GM18951 (cell line): ENCODE measurements at regions not wholly inside any gene's neighbourhood (a gene's known extent, or its start where the extent isn't known, plus 50 kb on each side); places are given as distances from the start of the nearest gene placed in this dataset.

Experiments
- POLR2A ChIP-seq: IDR thresholded peaks from 4 replicates; pipeline ENCODE4 v1.6.1; 2011; ENCODE audit warnings: mild to moderate bottlenecking; ENCODE audit not compliant: insufficient read length, insufficient read depth; ENCODE audit errors: extremely low read depth
- in situ Hi-C: fragments of 300-500 bp; cut with MboI; formaldehyde crosslinking; loops from one replicate; pipeline ENCODE4 v1.12.0; 2022; ENCODE audit warnings: low sequenced_read_pairs, mixed read lengths, inconsistent platforms; ENCODE audit not compliant: unreplicated experiment

DNA sequence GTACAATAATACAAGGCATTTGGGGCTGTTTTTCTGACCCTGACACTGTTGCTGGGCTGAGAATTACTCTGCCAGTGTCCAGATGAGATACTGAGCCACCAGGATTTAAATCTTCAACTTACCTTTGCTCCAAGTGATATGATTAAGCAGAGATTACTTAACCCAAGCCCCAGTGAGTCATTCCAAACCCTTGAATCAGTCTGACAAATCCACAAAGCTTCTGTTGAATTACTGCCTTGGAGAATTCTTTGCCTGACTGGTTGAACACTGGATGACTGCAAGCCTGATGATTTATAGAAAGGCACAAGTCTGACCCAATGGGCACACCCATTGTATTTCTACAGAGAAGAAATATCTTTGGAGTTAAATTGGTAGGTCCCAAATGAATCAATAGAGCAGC, 88.2 kb upstream of the TSC22D2 start:
- TF ChIP-seq POLR2A, result no peak
- in situ Hi-C loops, result no loop called here

DNA sequence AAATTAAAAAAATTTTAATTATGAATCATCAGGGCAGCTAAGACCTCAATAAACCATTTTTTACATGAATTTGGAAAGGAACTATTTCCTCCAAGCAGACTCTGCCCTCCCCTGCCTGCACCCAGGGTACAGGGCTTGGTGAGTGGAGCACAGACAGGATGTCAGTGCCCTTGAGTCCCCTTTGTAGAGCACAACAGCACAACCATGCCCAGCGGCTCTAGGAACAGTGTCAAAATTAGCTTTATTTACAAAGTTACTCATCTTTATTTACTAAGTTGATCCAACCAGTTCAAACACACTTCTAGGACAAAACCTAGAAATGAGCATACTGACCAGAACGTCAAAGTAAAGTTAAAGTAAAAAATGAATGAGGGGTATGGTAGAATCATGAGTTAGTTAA, 90.6 kb upstream of the TSC22D2 start:
- TF ChIP-seq POLR2A, result no peak
- in situ Hi-C loops, result no loop called here

DNA sequence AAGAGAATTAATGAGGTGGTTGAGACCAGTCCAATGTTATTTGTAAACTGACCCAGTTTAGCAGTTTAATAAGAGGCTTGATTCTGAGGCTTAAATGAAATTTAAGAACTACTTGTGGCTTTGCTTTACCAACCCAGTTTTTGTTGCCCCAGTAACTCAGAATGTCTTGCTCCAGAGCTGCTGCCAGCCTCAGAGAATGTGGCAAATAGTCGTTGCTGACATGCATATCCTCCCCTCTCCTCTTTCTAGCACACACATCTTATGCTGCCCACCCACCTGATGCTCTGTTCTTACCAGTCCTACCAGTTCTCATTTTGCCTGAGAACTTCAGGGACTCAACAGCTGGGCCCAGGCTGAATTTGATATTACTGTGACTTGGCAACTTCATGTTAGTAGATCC, 92.4 kb upstream of the TSC22D2 start:
- in situ Hi-C loops, result no loop called here

DNA sequence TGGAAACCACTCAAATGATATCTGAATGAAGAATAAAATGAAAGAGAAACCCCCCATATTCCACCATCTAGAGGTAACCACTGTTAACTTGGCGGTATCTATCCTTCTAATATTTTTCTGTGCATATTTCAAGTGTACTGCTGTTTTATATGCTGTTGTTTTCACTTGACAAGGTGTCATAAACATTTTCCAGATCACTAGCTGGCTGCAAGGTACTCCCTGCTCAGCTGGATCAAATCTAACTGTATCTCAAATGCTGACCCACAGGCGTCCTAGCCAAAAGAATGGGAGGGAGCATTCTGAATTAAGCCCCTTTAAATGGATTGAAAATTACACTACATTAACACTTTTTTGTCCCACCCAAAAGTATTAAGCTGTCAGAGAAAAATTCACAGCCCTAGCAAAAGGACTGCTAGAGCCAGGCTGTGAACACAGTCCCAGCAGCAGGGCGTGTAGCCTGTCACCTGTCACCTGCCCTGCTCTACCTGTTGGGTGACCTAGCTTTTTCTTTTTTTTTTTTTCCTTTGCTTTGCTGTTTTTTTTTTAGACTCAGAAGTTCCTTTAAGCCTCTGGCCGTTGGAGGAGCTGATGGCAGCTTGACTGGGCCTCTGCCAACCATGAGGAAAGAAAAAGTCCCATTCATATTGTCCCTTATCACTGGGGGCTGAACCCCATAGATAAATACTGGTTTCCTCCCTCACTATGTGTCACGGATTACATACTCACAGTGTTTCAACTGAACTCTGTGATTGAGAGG, 93.7 kb upstream of the TSC22D2 start:
- in situ Hi-C loops, result no loop called here
- no peak for TF ChIP-seq POLR2A

More for the DNA sequence above, 92.4 kb upstream of the TSC22D2 start:
- TF ChIP-seq POLR2A, result no peak

DNA sequence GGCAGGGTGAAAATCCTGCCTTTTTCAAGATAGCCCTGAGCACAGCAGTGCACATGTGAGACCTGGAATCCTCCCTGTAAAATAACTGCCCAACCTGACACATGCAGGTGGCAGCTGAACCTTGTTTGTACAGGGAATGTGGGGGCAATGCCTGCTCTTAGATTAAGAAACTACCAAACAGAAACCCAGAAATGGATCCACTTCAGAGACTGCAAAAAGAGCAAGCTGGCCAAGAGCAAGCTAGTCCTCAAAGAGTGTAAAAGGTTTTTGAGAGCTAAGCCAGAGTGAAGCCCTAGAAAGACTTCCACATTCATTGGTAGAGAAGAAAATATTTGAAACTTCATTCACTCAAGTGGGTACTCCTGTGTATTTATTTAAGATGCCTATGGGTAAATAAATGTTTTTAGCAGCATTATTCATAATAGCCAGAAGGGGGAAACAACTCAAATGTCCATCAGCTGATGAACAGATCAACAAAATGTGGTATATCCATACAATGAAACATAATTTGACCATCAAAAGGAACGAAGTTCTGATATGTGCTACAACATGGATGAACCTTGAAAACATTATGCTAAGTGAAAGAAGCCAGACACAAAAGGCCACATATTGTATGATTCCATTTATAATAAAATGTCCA, 96.0 kb upstream of the TSC22D2 start:
- TF ChIP-seq POLR2A, result no peak
- in situ Hi-C loops, result no loop called here

DNA sequence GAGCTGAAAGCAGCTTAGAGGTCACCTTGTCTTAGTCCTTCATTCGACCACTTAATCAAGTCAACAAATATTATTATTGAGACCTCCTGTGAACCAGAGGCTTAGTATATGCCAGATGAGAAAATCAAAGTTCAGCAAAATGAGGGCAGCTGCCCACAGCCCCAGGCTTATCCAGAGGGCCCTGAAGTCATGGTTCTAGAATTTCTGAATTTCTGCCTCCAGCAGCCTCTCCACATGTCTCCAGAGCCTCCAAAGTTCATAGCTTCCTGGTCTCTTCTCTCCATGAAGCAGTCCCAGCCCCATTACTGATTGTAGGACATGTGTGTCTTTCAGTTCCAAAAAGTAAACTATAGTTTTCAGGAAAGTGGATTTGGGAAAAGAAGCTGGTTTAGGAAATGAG, 96.9 kb upstream of the TSC22D2 start:
- TF ChIP-seq POLR2A, result no peak
- in situ Hi-C loops, result no loop called here

DNA sequence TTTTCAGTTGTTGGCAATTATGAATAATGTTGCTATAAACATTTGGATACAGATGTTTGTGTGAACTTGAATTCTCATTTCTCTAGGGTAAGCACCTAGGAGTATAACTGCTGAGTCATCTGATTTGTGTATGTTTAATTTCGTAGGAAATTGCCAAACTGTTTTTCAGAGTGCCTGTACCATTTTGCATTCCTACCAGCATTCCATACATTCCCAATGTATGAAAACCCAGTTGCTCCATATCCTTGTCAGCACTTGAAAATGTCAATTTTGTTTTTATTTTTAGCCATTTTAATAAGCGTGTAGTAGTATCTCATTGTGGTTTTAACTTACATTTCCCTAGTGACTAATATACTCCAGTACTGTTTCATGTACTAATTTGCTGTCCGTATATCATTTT, 98.5 kb upstream of the TSC22D2 start:
- TF ChIP-seq POLR2A, result no peak

DNA sequence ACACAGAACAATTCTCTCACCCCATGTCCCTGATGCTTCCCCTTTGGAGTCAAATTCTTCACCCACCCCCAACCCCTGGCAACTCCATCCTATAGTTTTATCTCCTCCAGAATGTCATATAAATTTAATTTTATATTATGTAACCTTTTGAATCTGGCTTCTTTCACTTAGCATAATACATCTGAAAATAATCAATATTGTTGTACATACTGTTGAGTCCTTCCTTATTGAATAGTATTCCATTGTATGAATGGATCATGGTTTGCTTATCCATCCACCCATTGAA, 98.9 kb upstream of the TSC22D2 start:
- in situ Hi-C loops, result no loop called here
- TF ChIP-seq POLR2A, result no peak

More for the DNA sequence above, 98.5 kb upstream of the TSC22D2 start:
- in situ Hi-C loops, result no loop called here

DNA sequence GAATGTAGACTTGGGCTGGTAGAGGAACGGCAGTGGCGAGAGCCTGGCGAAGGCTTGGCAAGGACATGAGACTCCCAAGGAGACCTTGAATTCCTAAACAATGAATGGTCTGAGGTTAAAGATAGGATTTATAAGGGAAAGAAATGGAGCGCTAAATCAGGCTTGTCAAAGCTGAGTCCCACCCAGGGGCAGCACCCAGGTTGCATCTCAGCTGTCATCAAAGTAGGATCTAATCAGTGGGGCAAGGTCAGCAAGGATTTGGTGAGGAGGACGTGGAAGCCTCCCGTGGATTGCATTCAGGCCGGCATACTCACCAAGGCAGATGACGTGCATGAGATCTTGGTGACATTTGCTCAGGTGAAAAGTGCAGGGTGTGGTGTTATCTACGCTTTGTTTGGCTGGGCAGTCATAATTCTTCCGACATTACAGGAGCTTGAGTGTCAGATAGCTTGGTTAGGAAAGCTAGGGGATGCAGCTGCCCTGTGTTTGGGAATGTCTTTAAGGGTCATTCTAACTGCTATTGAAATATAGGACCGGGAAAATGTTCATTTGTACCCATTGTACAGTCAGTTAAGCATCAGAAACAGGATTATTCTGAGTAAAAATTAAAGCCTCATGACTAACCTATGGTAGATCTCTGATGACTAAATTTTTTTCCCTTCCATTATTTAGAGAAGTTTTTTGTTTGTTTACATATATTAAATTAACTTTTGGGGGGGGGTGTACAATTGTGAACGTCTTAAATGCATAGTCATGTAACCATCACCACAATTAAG, 99.4 kb upstream of the TSC22D2 start:
- no peak for TF ChIP-seq POLR2A
- in situ Hi-C loops, result no loop called here

DNA sequence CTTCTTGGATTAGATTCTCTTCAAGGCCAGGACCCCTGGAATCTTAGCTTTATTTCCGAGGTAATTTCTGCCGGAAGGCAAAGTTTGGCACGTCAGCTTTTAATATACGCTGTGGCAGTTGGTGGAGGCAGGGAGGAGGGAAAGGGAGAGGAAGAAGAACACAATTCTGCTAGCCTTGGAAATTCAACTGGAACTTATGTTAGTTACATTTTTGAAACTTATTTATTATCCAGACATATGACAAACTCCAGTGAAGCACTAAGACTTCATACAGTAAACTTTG, 100.1 kb upstream of the TSC22D2 start:
- no peak for TF ChIP-seq POLR2A
- in situ Hi-C loops, result no loop called here

DNA sequence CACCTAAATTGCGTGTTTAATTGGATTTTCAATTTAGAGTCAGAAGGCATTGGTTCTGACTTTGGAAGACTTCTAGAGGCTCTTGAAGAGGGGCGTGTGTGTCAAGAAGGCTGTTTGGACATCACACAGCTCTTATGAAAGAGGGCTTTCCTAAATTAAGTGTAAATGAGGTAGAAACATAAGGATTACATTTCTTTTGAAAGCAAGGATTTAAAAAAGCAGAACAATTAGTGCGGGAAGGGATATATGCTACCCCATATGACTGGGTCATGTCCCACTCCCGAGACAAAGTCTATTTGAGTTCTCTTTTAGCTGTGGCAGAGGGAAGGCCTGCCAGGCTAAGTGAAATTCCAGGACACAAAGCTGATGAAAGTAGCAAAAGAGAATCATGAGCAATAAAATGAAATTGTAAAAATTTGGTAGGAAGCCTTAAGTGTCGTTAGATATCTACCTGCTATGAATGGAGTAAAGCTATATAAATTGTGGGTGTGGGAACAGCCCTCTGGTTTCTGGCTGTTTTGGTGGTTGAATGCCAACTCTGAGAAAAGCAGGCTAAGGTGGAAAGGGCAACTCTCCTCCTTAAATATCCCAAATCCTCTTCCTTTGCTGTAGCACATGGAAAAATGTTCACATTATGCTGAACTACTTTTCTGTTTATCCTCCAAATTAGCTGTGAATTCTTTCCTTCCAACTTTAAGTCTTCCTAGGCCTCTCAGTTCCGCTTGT, 100.6 kb upstream of the TSC22D2 start:
- TF ChIP-seq POLR2A, result no peak
- in situ Hi-C loops, result no loop called here

DNA sequence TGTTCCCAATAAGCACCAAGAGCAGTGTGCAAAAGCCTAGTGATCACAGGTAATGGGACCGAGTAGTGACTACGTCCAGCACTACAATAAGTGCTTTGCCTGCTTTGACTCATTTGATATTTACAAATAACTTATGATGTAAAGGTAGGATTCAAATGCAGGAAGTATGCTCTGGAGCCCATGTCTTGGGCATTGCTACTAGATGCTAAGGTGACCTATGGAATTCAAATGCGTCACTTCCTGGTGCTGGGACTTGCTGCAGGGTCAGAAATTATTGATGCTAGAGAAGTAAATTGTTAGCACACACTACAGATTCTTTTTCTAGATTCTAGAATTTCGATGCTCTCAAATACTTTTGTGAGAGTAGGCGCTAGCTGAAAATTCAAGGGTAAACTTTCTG, 101.2 kb upstream of the TSC22D2 start:
- no peak for TF ChIP-seq POLR2A
- in situ Hi-C loops, result no loop called here

DNA sequence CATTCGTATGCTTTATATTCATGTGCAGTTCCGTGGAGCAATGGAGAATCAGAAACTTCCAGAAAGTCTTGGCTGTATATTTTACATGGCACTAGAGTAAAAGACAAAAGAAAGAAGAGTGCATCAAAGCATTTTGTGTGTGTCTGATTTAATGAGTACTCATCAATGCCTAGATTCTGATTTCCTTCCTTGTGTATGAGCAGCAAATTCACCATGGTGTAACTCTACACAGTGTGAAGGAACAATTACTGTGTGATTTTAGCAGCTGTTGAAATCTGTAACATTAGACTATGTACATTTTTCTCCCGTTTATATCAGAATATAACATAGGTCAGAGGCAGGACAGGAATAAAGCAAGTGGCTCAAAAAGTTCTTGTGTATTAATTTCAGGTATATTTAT, 102.0 kb upstream of the TSC22D2 start:
- no peak for TF ChIP-seq POLR2A
- in situ Hi-C loops, result no loop called here
